ENCODE measurements at regions not wholly inside any gene's neighbourhood (a gene's known extent, or its start where the extent isn't known, plus 50 kb on each side); places are given as distances from the start of the nearest gene placed in this dataset.
"Not testable (repeated sequence)": the region's sequence is repeated elsewhere in the genome, so short reads cannot be mapped to it uniquely, and the experiment has no call there.

- no peak for DNase-seq (ENCODE audit: low read depth)
These were observed 206.6 kb downstream of the NDUFA10 start for GRCh38 chr2:239818531-239819011.

GRCh38 chr2:239818086-239818485 lies 207.1 kb downstream of the NDUFA10 start:
- DNase-seq (ENCODE audit: low read depth), result no peak

GRCh38 chr2:239817468-239818031 lies 207.6 kb downstream of the NDUFA10 start:
- DNase-seq (ENCODE audit: low read depth), result not testable (repeated sequence)

- no peak for DNase-seq (ENCODE audit: low read depth)
These were observed 208.3 kb downstream of the NDUFA10 start for GRCh38 chr2:239816576-239817467.

- no peak for DNase-seq (ENCODE audit: low read depth)
These were observed 209.5 kb downstream of the NDUFA10 start for GRCh38 chr2:239815671-239816070.

- DNase-seq (ENCODE audit: low read depth), result no peak
These were observed 210.1 kb downstream of the NDUFA10 start for GRCh38 chr2:239814861-239815601.

- DNase-seq (ENCODE audit: low read depth), result no peak
These were observed 210.9 kb downstream of the NDUFA10 start for GRCh38 chr2:239814116-239814860.

- no peak for DNase-seq (ENCODE audit: low read depth)
These were observed 211.7 kb downstream of the NDUFA10 start for GRCh38 chr2:239813261-239814115.

- DNase-seq (ENCODE audit: low read depth), result no peak
These were observed 213.2 kb downstream of the NDUFA10 start for GRCh38 chr2:239811806-239812560.

- no peak for DNase-seq (ENCODE audit: low read depth)
These were observed 213.9 kb downstream of the NDUFA10 start for GRCh38 chr2:239811111-239811781.

GRCh38 chr2:239809391-239809790 lies 215.8 kb downstream of the NDUFA10 start:
- DNase-seq (ENCODE audit: low read depth), result no peak

GRCh38 chr2:239807568-239807967 lies 217.6 kb downstream of the NDUFA10 start:
- no peak for DNase-seq (ENCODE audit: low read depth)

- DNase-seq (ENCODE audit: low read depth), result no peak
These were observed 218.2 kb downstream of the NDUFA10 start for GRCh38 chr2:239806758-239807434.

GRCh38 chr2:239806276-239806675 lies 218.9 kb downstream of the NDUFA10 start:
- no peak for DNase-seq (ENCODE audit: low read depth)

GRCh38 chr2:239805414-239805813 lies 219.7 kb downstream of the NDUFA10 start:
- no peak for DNase-seq (ENCODE audit: low read depth)

GRCh38 chr2:239805043-239805329 lies 220.2 kb downstream of the NDUFA10 start:
- no peak for DNase-seq (ENCODE audit: low read depth)

- DNase-seq (ENCODE audit: low read depth), result no peak
These were observed 220.7 kb downstream of the NDUFA10 start for GRCh38 chr2:239804161-239805042.

GRCh38 chr2:239803766-239804115 lies 221.4 kb downstream of the NDUFA10 start:
- DNase-seq (ENCODE audit: low read depth), result no peak

All from GM04504 (cell line).